A673 (cell line): ENCODE measurements at regions not wholly inside any gene's neighbourhood (a gene's known extent, or its start where the extent isn't known, plus 50 kb on each side); places are given as distances from the start of the nearest gene placed in this dataset.

Experiments used
- CTCF ChIP-seq: fragments of 300-800, 200-600 bp; sonication (generic); conservative IDR thresholded peaks from 2 replicates; pipeline ENCODE4 v1.5.1; 2017; ENCODE audit warnings: low read depth, mild to moderate bottlenecking, antibody characterized with exemption, low read length, moderate library complexity, mixed read lengths
- EZH2 ChIP-seq: fragments of 200-600 bp; sonication (generic); IDR thresholded peaks from 2 replicates; pipeline ENCODE4 v1.6.1; 2017; ENCODE audit warnings: borderline replicate concordance, low read depth, mild to moderate bottlenecking, mixed read lengths, antibody characterized with exemption, low read length; ENCODE audit not compliant: poor library complexity, severe bottlenecking

DNA sequence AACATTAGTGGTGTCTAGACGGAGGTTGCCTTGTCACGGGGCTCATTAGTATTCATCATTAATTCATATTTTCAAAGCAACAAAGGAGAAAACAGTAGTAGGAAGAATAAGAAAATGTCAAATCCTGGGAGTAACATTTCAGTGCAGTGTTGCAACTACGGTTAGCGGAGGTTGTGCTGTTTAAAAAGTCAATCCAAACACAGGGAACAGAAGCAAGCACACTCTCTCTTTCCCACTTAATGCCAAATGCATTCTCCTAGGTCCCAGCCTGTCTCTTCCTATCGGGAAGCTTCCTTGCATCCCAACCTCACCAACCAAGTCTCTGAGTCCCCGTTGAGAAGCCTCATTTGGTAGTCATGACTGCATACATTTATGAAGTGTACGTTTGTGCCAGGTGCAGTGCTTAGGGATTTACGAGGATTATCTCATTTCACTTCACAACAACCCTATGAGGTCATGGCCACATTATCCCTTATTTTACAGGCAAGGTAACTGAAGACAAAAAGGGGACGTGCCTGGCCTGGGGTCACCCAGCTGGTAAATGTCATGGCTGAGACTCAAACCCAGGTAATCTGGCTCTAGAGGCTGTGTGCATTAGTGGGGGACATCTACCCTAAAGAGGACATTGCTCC is 283.6 kb upstream of the SALL1 start:
- TF ChIP-seq CTCF = no peak
- TF ChIP-seq EZH2 = no peak
